Left cardiac atrium (tissue), 4 donors: ENCODE measurements at regions not wholly inside any gene's neighbourhood (a gene's known extent, or its start where the extent isn't known, plus 50 kb on each side); places are given as distances from the start of the nearest gene placed in this dataset.
"Not testable (repeated sequence)": the region's sequence is repeated elsewhere in the genome, so short reads cannot be mapped to it uniquely, and the experiment has no call there.

ENCODE experiments used
- ATAC-seq, 2 donors: fragments of 200-7000 bp; cut with Tn5 transposase; one replicate each; pipeline ENCODE4 v1.9.1; 2020; ENCODE audit warnings: mild to moderate bottlenecking in 2 of 2, moderate library complexity in 2 of 2
- DNase-seq: peaks from one replicate; pipeline ENCODE4 v3.0.0-alpha.2; 2020
- intact Hi-C, 2 donors: fragments of 100-400 bp; cut with DNase I; formaldehyde crosslinking; loops; one replicate each; pipeline versions ENCODE4 v1.14.1 to v1.15.1; 2022 to 2023
- donor health status: DM: no; HTN: yes; CAD: no.
- donor health status: DM: no; HTN: yes; CAD: no; lungs with severe emphysema.
- donor health status: DM: yes; HTN: yes; CAD: no.
- donor health status: Dilated cardiomyopathy.

GRCh38 chr6:125571207-125571755 lies 178.2 kb upstream of the HEY2 start:
- ATAC-seq (peak in 1 of 2 donors; percentile 89), DNase-seq (no peak)
- intact Hi-C loops: no loop called here

- ATAC-seq (no peak), DNase-seq (no peak)
- intact Hi-C loops: no loop called here
These were observed 174.8 kb upstream of the HEY2 start for GRCh38 chr6:125574604-125575003.

- ATAC-seq (no peak), DNase-seq (no peak)
- intact Hi-C loops: no loop called here
These were observed 172.2 kb upstream of the HEY2 start for GRCh38 chr6:125577124-125577662.

- intact Hi-C loops: loop anchor here in 1 of 2 donors (10.0 kb wide), 1 partner anchor 160 kb away; the partner anchor contains the start of gene HEY2
- ATAC-seq (peak; percentile 53 to 61), DNase-seq (peak; percentile 21)
These were observed 164.9 kb upstream of the HEY2 start for GRCh38 chr6:125584468-125584939.

- ATAC-seq (no peak), DNase-seq (no peak)
- intact Hi-C loops: loop anchor here in 1 of 2 donors (10.0 kb wide), 1 partner anchor 159 kb away; the partner anchor contains the start of gene HEY2
These were observed 164.0 kb upstream of the HEY2 start for GRCh38 chr6:125585470-125585869.

GRCh38 chr6:125586074-125586473 lies 163.4 kb upstream of the HEY2 start:
- intact Hi-C loops: loop anchor here in 1 of 2 donors (10.0 kb wide), 1 partner anchor 159 kb away; the partner anchor contains the start of gene HEY2
- DNase-seq (no peak), ATAC-seq (no peak)

GRCh38 chr6:125586605-125587004 lies 162.8 kb upstream of the HEY2 start:
- ATAC-seq (no peak), DNase-seq (no peak)
- intact Hi-C loops: loop anchor here in 1 of 2 donors (10.0 kb wide), 1 partner anchor 158 kb away; the partner anchor contains the start of gene HEY2

GRCh38 chr6:125587666-125588632 lies 161.5 kb upstream of the HEY2 start:
- intact Hi-C loops: loop anchor here in 1 of 2 donors (10.0 kb wide), 1 partner anchor 157 kb away; the partner anchor contains the start of gene HEY2
- DNase-seq (no peak), ATAC-seq (no peak)

GRCh38 chr6:125591796-125592195 lies 157.6 kb upstream of the HEY2 start:
- intact Hi-C loops, ATAC-seq, DNase-seq: not testable (repeated sequence)

- ATAC-seq: no peak
- intact Hi-C loops: no loop called here
- DNase-seq: no peak
These were observed 155.7 kb upstream of the HEY2 start for GRCh38 chr6:125593746-125594145.

- intact Hi-C loops: no loop called here
- no peak for ATAC-seq
- no peak for DNase-seq
These were observed 153.4 kb upstream of the HEY2 start for GRCh38 chr6:125596020-125596419.

- intact Hi-C loops: no loop called here
- DNase-seq (no peak), ATAC-seq (peak in 1 of 2 donors; percentile 59)
These were observed 151.8 kb upstream of the HEY2 start for GRCh38 chr6:125597411-125598253.

GRCh38 chr6:125598422-125598821 lies 151.0 kb upstream of the HEY2 start:
- intact Hi-C loops: no loop called here
- ATAC-seq (peak; percentile 57 to 59), DNase-seq (peak; percentile 61)

- intact Hi-C loops: no loop called here
- ATAC-seq (no peak), DNase-seq (no peak)
These were observed 145.2 kb upstream of the HEY2 start for GRCh38 chr6:125604257-125604656.

- peak; percentile 50 to 65 for ATAC-seq
- intact Hi-C loops: no loop called here
- DNase-seq: peak; percentile 24
These were observed 137.7 kb upstream of the HEY2 start for GRCh38 chr6:125611573-125612344.

GRCh38 chr6:125612345-125612846 lies 137.0 kb upstream of the HEY2 start:
- no peak for ATAC-seq
- intact Hi-C loops: no loop called here
- DNase-seq: no peak

GRCh38 chr6:125618629-125619028 lies 130.8 kb upstream of the HEY2 start:
- ATAC-seq (no peak), DNase-seq (no peak)
- intact Hi-C loops: no loop called here

GRCh38 chr6:125623085-125623484 lies 126.3 kb upstream of the HEY2 start:
- ATAC-seq (no peak), DNase-seq (no peak)
- intact Hi-C loops: no loop called here
